ENCODE measurements at regions not wholly inside any gene's neighbourhood (a gene's known extent, or its start where the extent isn't known, plus 50 kb on each side); places are given as distances from the start of the nearest gene placed in this dataset.

DNA sequence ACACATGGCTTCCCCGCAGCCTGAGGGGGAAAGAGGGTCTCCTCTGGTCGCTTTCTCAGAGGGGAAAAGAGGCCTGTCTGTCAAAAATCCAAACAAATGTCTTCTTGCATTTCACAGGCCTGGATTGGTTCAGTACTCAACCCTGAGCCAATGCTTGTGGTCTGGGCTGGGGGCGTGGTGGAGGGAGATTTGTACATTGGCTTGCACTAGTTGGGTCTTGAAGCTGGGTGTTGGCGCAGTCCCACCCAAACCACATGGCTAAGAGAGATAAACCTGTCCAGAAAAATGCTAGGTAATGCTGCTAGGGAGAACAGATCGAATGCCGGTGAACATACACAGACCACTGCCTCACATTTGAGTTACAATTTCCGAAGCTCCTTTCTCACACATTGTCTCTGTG lies 461.6 kb downstream of the MED13L start:
- no peak overlapping the region for H3K4me3 ChIP-seq

DNA sequence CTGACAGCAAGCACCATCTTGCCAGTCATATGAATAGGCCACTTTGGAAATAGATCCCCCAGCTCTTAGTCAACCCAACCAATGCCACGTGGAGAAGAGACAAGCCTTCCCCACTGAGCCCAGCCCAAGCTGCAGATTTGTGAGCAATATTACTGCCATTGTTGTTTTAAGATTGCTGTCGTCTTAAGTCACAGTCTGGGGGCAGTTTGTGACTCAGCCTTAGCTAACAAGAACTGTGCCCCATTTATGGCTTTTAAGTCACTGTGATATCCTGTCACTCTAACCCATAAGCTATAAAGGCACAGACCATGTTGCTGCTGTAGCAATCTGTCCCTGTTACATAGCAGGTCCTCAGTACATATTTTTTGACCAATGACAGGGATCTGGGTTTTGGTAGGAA lies 464.2 kb downstream of the MED13L start:
- TF ChIP-seq, protein P1, sequence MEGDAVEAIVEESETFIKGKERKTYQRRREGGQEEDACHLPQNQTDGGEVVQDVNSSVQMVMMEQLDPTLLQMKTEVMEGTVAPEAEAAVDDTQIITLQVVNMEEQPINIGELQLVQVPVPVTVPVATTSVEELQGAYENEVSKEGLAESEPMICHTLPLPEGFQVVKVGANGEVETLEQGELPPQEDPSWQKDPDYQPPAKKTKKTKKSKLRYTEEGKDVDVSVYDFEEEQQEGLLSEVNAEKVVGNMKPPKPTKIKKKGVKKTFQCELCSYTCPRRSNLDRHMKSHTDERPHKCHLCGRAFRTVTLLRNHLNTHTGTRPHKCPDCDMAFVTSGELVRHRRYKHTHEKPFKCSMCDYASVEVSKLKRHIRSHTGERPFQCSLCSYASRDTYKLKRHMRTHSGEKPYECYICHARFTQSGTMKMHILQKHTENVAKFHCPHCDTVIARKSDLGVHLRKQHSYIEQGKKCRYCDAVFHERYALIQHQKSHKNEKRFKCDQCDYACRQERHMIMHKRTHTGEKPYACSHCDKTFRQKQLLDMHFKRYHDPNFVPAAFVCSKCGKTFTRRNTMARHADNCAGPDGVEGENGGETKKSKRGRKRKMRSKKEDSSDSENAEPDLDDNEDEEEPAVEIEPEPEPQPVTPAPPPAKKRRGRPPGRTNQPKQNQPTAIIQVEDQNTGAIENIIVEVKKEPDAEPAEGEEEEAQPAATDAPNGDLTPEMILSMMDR (IDR thresholded peaks at IDR 0.05), result no peak
- H3K4me3 ChIP-seq, result no peak overlapping the region
- no peak overlapping the region for H3K27ac ChIP-seq
- no peak for DNase-seq (ENCODE audit: low spot score)

More for the DNA sequence above, 461.6 kb downstream of the MED13L start:
- TF ChIP-seq, protein P1 (IDR thresholded peaks at IDR 0.05), result no peak
- no peak for DNase-seq (ENCODE audit: low spot score)
- H3K27ac ChIP-seq, result no peak overlapping the region

DNA sequence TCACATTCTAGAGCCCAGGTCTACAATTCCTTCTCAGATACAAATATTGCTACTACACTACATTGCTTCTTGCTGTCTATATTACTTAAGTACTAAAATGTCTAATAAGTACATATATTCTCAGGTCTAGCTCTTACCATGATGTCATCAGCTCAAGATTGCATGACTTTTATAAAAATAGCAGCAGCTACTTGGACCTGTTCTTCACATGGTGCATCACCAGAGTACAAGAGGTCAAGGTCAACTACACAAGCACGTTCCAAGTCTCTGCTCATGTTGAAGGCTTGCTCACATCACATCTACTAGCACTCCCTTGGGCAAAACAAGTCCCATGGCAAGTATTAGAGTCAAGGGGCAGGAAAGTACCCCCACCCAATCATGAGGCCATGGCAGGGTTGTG lies 465.6 kb downstream of the MED13L start:
- Histone ChIP-seq H3K27ac (no peak overlapping the region), H3K4me3 (no peak overlapping the region)
- no peak for DNase-seq (ENCODE audit: low spot score)
- TF ChIP-seq, protein P1 (IDR thresholded peaks at IDR 0.05), result no peak

DNA sequence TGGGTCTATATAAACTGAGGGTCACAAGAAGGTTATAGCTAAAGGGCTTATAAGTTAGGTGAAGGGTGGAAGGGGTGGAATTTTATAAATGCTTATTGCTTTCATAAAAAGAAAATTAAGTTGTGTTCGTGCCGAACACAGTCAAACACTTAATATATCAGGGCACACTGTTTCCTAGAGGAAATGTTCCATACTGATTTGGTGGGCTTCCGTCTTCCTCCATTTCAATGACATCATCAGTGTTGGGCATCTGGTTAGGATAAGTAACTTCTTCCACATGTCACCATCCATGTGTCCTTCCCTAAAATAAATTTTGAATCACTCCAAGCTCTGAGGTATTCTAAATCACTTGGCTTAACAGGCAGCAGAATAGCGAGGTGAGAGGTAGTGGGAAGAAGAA lies 466.4 kb downstream of the MED13L start:
- Histone ChIP-seq H3K27ac (no peak overlapping the region), H3K4me3 (no peak overlapping the region)
- no peak for DNase-seq (ENCODE audit: low spot score)
- TF ChIP-seq, protein P1 (IDR thresholded peaks at IDR 0.05), result no peak

DNA sequence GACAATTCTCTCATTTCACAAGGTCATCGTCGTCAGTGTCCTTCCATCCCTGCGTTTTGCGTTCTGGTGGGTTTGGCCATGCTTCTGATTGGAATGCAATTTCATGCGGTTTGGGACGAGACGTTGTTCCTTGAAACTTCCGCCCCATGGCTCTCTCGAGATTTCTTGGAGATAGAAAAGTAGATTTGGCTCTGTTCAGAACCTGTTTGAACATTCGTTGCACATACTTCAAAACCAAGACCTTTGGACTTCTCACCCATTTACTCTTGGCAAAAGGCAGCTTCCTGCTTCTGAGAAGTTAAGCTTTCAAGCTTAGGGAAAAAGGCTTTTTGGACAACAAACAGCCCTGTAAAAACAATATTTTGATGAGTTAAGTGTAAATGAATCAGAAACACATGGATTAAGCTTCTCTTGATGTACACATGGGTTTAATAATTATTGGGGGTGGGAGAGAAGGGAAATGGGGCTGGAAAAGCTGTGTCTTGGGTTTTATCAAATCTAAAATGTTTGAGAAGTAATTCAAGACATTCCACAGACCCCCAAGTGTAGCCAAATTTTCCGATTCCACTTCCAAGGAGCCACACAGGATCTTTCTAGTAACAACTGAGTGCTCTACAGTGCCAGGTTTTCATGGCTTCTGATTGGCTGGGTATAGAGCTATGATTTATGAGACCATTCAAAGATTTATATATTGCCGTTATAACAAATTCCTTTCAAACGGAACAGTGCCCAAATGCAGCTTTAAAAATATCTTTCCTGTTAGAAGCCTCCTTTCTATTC lies 467.2 kb downstream of the MED13L start:
- Histone ChIP-seq H3K27ac (no peak overlapping the region), H3K4me3 (no peak overlapping the region)
- DNase-seq (ENCODE audit: low spot score), result no peak
- TF ChIP-seq, protein P1 (IDR thresholded peaks at IDR 0.05), result no peak

DNA sequence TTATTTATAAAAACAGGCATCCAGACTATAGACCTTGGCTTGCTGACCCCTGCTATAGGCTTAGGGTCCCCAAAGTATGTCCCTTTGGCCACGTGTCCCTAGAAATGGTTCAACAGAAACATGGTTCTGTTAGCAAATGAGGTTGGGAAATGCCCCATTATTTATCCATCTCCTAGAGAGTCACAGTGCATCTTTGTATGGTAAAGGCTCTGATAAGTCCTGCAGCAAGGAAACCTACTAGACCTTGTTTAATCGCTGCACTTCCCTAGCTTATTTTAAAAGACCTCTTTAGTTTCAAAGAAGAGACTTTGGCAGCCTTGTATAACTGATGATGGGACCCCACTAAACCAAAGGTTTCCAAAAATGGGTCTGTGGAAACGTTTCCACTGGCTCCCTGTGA lies 471.5 kb downstream of the MED13L start:
- TF ChIP-seq, protein P1 (IDR thresholded peaks at IDR 0.05), result no peak
- DNase-seq (ENCODE audit: low spot score), result no peak
- no peak overlapping the region for H3K27ac ChIP-seq
- H3K4me3 ChIP-seq, result no peak overlapping the region

DNA sequence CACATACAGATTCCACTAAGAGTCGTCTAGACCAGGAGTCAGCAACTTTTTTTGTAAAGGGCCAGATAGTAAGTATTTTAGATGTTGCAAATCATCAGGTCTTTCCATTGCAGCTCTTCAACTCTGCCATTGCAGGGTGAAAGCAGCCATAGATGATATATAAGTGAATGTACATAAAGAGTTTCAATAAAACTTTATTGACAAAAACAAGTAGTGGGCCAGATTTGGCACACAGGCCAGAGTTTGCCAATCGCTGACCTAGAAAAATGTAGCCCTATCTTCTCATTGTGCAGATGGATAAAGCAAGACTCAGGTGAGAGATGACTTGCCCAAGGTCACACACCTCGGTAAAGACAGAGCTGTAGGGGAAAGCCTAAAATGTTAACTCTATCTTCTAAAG lies 474.7 kb downstream of the MED13L start:
- no peak for DNase-seq (ENCODE audit: low spot score)
- H3K27ac ChIP-seq, result no peak overlapping the region
- TF ChIP-seq, protein P1 (IDR thresholded peaks at IDR 0.05), result no peak
- H3K4me3 ChIP-seq, result no peak overlapping the region

Measured in coronary artery (tissue), 2 donors.